ENCODE measurements at regions not wholly inside any gene's neighbourhood (a gene's known extent, or its start where the extent isn't known, plus 50 kb on each side); places are given as distances from the start of the nearest gene placed in this dataset.
A peak's percentile ranks its signal among the peaks of the same experiment; 100 is the strongest.
"Not testable (repeated sequence)": the region's sequence is repeated elsewhere in the genome, so short reads cannot be mapped to it uniquely, and the experiment has no call there.

DNA sequence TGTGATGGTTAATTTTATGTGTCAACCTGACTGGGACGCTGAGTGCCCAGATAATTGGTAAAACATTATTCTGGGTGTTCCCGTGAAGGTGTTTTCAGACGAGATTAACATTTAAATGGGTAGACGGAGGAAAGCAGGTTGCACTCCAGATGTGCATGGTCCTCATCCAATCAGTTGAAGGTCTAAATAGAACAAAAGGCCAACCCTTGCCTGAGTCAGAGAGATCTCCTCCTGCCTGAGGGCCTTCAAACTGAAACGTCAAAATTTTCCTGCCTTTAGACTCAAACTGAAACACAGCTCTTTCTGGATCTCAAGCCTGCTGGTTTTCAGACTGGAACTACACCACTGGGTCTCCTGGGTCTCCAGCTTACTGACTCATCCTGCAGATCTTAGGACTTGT is 73.5 kb downstream of the NPIPA8 start:
- not testable (repeated sequence) for DNase-seq

DNA sequence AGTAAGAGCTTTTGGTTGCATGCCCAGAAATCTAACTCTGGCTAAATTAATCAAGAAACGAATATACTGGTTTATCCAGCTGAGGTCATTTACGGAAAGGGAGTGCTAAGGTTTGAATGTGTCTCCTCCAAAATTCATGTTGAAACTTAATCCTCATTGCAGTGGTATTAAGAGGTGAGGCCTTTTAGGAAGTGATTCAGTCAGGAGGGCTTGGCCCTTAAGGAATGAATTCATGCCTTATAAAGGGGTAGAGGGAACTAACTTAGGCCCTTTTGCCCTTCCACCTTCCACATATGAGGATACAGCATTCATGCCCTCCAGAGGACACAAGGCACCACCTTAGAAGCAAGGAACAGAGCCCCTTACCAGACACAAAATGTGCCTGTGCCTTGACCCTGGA is 74.7 kb downstream of the NPIPA8 start:
- DNase-seq: not testable (repeated sequence)

DNA sequence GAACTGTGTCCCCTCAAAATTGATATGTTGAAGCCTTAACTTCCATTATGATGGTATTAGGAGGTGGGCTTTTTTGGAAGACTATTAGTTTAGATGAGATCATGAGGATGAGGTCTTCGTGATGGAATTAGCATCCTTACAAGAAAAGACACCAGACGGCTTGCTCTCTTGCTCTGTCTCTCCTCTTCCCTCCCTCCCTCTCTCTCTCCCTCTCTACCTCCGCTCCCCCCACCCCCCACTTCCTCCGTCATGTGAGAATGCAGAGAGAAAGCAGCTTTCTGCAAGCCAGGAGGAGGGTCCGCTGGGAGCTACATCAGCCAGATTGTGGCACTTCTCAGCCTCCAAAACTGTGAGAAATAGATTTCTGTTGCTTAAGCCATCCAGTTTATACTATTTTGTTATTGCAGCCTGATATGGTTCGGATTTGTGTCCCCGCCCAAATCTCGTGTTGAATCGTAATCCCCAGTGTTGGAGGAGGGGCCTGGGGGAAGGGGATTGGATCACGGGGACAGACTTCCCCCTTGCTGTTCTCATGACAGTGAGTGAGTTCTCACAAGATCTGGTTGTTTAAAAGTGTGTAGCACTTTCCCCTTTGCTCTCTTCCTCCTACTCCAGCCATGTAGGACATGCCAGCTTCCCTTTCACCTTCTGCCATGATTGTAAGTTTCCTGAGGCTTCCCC is 76.9 kb downstream of the NPIPA8 start:
- not testable (repeated sequence) for DNase-seq

DNA sequence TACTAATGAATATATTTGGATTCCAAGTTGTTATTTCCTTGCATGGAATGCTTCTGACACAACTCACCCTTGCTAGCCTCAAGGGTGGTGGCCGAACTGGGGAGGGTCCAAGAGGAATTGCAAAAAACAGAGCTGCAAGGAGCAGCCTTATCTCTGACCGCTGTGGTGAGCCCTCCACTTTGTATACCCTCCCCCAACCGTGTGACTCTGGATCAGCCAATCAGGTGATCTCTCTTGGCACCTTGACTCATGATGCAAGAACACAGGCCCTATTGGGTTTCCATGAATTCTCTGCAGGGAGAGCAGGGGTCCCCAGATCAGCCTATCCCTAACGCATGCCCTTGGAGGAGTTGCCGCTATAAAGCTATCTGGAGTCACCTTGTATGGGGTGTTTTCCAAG is 83.6 kb downstream of the NPIPA8 start:
- DNase-seq: not testable (repeated sequence)

DNA sequence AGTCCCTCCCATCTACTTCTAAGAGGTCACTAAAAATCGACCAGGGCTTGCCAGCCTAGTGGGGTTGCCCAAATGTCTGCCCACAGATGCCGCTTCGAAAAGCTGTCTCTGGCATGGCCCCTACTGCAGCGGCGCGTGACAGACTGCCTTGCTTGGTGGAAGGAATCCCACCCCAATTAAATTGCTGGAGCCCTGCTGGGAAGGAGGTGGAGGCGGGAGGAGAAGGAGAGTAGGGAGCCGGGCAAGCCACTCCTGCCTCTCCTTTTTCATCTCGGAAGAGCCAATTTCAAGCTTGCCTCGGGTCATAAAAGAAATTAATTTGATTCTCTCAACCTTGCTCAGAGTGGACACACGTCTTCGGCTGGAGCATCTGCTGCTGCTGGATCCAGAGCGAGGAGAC is 106.0 kb downstream of the NPIPA8 start:
- DNase-seq: not testable (repeated sequence)

DNA sequence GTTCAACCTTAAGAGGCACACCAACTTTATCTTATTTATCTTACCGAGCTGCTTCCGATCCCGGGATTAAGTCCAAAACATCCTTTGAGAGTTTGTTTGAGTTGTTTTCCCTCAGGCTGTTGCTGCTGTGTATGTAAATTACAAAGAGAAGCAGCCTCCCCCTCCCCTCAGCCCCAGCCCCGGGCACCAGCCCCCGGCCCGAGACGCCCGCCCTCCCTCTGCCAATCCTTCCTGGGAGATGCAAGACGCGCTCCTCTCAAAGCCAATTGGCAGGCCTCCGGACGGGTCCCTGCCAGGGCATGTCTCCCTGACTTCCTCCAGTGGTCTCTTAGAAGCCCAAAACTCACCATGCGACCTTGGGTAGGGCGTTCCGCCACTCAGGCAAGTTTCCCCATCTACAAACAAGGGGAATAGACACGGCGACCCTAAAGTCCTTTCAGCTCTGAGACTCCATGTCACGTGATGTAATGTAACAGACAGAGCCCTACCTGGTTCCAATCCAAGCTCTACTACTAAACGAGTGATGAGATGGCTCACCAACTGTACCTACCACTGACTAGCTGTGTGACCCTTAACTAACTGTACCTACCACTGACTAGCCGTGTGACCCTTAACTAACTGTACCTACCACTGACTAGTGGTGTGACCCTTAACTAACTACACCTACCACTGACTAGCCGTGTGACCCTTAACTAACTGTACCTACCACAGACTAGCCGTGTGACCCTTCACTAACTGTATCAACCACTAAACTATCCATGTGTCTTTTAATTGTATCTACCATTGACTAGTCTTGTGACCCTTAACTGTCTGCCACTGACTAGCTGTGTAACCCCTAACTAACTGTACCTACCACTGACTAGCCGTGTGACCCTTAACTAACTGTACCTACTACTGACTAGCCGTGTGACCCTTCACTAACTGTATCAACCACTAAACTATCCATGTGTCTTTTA is 114.2 kb downstream of the NPIPA8 start:
- DNase-seq: not testable (repeated sequence)

DNA sequence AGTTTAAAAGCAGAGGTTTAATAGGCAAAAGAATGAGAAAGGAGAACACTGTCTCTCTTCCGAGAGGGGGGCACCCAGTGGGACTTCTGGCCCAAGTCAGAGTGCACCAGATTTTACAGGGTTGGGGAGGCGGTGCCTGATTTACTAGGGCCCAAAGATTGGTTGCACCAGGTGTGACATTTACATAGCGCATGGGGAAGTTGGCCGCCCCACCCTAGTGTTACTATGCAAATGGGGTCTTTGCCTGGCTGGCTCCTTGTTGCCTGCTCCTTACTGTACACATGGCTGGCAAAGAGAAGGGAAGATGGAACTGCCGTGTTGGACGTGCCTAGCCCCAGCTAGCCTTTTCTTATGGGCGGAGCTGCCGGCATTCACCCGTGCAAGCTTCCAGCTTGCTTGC is 118.8 kb downstream of the NPIPA8 start:
- not testable (repeated sequence) for DNase-seq

DNA sequence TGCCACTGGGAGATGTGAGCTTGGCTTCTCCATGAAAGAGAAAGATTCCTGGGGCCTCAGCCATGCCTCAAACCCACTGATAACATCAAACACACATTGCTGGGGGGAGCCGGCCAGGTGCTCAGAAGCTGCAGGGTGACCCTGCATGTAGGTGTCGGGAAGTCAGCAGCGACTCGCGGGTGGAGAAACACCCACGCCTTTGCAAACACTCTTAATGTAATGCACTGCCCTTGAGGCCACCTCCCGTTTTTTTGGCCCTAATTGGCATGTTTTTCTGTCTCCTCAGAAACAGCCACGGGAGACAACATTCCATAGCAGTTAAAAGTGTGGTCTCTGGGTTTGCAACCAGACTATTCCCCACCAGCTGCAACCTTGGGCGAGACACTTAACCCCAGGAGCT is 119.7 kb downstream of the NPIPA8 start:
- not testable (repeated sequence) for DNase-seq

DNA sequence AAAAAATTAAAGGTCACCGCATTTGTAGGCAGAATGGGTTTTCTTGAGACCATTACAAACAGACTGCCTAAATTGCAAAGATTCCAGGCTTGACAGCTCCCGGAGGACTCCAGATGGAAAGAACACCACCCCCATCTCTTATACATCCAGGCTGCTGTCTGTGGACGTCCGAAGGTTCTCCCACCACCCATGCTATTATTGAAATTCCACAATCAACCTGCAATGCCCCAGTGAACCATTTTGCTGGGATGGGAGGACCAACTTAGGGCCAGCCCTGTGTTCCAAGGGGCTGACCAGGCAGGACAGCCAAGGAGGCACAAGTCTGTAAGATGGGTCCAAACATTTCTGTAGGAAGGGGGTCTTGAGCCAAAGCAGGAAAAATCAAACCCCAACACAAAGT is 122.7 kb downstream of the NPIPA8 start:
- not testable (repeated sequence) for DNase-seq

DNA sequence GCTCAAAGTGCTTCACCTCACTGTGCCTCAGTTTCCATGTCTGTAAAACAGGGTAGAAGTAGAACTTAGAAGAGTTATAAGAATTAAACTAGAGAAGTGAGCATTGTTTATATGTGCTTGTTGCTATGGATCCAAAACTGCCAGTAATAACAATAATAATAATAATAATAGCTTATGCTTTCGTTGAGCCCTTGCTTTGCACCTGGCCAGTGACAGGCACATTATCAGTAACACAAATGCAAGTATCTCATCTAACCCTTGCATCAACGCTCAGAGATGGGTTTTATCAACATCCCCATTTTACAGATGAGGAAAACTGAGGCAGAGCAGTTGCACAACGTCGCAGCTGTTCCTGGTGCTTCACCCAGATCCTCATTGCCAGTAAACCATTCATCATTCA is 125.0 kb downstream of the NPIPA8 start:
- DNase-seq: not testable (repeated sequence)

DNA sequence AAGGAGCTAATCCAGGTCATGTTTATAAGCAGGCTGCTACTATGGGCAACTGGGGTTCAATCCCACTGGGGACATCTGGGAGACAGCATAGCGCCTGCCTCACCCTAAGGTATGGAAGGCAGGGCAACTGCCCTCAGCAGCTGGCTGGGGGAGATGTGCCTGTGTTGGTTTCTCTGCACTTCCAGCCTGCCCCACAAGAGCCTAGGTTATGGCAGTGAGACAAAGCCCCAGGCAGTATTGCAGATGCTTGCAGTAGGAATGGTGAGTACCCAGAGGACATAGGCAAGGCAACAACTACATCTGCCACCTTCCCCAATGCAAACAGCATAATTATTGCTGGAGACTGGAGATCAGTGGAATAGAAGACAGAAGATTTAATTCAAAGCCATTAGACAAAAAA is 131.8 kb downstream of the NPIPA8 start:
- DNase-seq: not testable (repeated sequence)

DNA sequence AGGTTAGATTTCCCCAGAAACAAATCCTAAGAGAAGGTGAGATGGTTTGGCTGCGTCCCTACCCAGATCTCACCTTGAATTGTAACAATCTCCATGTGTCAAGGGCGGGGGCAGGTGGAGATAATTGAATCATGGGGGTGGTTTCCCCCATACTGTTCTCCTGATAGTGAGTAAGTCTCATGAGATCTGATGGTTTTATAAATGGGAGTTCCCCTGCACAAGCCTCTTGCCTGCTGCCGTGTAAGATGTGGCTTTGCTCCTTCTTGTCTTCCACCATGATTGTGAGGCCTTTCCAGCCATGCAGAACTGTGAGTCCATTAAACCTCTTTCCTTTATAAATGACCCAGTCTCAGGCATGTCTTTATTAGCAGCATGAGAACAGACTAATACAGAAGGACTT is 132.2 kb downstream of the NPIPA8 start:
- DNase-seq: not testable (repeated sequence)

DNA sequence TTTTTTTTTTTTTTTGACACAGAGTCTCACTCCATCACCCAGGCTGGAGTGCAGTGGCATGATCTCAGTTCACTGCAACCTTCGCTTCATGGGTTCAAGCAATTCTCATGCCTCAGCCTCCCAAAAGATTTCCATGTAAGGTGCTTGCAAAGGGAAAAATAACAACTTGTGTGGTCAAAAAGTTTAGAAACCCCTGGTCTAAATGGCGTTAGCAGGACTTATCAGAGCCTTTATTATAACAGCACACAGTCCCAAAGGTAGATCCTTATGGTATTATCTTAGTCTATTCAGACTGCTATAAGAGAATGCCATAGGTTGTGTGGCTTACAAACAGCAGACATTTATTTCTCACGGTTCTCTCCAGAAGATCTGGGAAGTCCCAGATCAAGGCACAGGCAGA is 135.0 kb downstream of the NPIPA8 start:
- DNase-seq: not testable (repeated sequence)

DNA sequence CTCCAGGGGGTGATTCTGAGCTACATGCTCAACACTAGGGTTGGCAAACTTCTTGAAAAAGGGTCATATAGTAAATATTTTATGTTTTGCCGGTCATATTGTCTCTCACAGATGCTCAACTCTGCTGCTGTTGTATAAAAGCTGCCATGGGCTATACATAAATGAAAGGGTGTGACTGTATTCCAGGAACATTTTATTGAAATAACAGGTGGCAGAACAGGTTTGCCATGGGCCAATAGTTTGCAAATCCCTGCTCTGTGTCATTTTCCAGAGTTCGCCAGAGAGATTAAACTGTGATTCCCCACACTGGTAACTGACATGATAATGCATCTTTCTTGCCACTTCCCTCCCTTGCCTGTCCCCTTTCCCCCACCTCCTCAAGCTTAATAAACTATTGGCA is 144.1 kb downstream of the NPIPA8 start:
- not testable (repeated sequence) for DNase-seq

DNA sequence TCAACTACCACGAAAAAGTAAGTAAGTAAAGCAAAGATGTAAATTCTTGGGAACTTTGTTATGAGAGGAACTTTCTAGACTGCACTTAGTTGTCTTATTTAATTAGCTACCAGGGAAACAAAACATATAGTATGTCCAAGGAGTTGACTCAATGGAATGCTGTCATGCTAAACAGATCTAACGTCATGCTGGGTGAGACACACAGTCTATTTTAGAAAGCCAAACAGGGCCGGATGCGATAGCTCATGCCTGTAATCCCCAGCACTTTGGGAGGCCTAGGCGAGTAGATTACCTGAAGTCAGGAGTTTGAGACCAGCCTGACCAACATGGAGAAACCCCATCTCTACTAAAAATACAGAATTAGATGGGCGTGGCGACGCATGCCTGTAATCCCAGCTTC is 146.4 kb downstream of the NPIPA8 start:
- not testable (repeated sequence) for DNase-seq

DNA sequence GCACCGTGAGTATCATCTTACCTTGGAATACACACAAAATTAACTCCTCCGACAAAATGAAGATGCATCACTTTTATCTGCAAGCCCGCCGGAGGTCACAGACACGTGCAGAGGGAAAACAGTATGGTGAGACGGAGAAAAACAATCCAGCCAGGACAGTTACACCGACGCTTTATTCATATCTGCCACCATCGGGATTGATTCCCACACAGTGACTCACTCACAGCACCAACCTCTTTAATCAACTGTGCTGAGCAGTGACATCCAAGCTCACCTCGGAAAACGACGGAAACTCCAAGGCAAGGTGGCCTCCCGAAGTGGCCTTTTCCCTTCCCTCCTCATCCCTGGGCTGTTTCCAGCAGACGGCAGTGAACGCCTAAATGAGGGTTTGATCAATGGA is 151.8 kb downstream of the NPIPA8 start:
- DNase-seq: not testable (repeated sequence)

DNA sequence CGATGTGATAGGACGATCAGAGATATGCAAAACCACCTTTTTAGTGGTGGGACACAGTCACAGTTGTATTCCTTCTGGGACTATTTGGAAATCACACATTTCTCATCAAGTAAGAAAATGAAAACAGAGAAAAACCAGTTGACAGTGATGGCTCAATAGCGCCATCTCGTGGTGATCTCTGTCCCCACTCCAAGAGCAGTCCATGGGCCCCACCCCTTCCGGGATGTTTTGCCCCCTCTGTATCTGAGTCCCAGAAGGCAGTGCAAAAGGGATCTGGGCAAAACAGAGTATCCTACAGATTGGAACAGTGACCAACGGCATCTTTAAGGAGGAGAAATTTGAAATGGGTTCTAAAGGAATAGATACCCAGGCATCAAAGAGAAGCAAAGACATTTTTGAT is 155.5 kb downstream of the NPIPA8 start:
- DNase-seq: not testable (repeated sequence)

DNA sequence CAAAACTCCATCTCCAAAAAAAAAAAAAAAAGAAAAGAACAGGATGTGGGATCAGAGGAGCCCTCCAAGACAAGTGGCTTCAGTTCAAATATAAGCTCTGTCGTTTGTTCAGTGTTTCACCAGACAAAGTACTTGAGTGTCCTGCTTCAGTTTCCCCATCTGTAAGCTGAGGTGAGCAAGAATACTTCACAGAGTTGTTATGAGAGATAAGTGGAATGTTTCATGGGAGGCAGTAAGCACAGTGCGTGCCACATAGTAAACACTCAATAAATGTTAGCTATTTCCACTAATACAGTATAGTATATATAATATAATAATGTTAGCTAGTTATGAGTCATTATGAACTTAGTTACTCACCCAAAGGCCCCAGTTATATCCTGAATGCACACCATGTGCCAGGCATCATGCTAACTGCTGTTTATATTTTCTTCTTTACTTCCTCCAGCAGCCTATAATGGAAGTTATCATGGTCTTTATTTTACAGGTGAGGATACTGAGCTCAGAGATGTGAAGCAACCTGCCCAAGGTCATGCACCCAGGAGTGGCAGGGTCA is 162.5 kb downstream of the NPIPA8 start:
- DNase-seq: peak; percentile 34

DNA sequence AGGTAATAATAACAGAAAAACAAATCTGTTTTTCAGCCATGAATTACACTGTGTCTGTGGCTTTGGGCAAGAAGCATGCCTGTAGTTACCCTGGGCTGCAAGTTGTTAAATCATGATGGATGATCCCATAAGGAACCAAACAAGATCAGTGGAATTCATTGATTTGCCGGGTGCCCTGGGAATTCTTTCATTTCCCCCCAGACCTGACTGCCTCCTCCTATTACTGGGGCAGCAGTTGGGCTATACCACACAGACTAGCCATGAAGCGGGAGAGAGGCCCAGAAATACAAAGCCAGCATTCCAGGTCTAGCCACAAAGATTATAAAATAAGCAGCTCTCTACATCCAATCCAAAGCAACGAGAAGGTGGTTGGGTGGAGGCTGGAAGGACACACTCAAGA is 174.2 kb downstream of the NPIPA8 start:
- DNase-seq: not testable (repeated sequence)

DNA sequence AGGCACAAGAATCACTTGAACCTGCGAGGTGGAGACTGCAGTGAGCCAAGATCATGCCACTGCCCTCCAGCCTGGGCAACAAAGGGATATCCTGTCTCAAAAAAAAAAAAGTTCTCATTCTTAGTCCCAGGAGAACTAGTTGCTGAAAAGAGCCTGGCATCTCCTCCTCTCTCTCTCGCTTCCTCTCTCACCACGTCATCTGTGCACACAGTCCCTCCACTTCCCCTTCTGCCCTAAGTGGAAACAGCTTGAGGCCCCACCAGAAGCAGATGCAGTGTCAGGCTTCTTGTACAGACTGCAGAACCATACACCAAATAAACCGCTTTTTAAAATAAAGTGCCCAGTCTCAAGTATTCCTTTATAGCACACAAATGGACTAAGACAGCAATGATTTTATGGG is 175.3 kb downstream of the NPIPA8 start:
- DNase-seq: not testable (repeated sequence)

DNA sequence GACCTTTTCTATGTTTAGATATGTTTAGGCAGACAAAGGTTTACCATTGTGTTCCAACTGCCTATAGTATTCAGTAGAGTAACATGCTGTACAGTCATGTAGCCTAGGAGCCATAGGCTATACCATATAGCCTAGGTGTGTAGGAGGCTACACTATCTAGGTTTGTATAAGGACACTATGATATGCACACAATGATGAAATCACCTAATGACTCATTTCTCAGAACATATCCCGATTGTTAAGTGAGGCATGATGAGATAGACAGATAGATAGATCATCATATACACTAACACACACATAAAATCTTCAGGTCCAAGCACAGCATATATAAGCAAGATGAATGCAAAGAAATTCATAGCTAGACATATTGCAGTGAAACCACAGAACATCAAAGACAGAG is 177.4 kb downstream of the NPIPA8 start:
- DNase-seq: not testable (repeated sequence)

DNA sequence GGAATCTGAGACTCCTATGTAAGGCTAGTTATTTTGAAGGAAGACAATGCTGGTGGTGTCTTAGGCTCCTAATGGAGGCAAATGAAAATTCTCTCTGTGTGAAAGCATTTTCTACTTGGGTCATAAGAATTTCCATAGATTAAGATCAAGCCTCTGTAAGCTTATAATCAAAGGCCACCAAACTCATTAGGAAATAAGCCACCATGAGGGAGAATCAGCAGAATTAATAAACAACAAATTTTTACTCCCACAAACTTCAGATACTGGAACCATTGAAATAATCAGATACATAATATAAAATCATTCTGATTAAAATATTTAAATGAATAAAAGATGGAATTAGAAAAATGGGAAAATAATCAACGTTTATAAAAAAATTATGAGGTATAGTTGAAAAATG is 178.7 kb downstream of the NPIPA8 start:
- DNase-seq: not testable (repeated sequence)

DNA sequence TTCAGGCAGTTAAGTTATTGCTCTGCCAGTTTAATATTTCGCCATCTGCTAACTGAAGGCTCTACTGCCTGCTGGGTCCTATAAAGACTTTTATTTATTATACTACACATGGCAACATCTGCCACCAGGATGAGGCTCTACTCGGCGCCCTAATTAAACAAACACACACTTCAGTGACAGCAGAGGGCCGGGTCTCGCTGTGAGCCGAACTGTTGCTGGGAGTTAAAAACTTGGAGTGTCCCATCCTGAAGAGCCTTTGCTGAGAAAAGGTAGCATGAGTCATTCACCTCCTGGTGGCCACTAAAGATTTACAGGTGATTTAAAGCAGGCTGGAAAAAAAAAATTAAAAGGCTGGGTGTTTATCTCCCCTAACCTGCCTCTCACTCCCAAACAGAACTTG is 183.7 kb downstream of the NPIPA8 start:
- not testable (repeated sequence) for DNase-seq

DNA sequence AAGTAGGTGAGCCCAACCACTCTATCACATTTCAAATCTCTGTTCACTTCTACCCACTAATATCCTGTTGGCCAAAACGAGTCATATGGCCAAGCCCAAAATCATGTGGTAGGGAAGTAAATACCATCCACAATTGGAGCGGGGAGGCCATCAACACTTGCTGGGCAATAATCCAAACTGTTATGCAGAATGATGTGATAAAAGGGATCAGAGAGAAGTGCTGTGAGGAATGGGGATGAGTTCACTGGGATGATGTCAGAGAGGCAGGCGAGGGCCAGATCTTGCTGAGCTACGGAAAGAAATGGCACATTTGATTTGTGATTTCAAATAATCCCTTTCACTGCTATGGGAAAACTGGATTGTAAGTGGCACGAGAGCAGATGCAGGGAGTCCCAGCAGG is 188.4 kb downstream of the NPIPA8 start:
- DNase-seq: not testable (repeated sequence)
